ENCODE measurements at regions not wholly inside any gene's neighbourhood (a gene's known extent, or its start where the extent isn't known, plus 50 kb on each side); places are given as distances from the start of the nearest gene placed in this dataset.
"Not testable (repeated sequence)": the region's sequence is repeated elsewhere in the genome, so short reads cannot be mapped to it uniquely, and the experiment has no call there.

DNA sequence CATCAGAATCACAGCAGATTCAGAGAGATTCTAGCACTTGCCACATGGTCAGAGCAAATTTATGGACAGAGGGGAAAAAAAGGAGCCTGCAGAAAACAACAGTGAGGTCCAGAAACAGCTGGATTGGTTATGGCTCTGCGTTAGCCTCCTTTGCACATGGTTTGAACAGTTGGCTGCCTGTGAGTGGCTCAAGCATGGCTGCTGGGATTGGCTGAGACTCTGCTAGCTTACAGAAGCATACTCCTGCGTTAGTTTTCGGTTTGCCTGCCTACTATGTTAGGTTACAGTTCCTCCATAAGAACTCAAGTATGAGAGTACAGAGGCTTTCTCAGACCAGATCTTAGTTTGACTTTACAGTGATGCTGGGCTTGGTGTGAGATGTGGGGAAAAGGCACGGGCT is 80.7 kb upstream of the WDR11 start:
- Mint-ChIP-seq H3K27ac (no peak overlapping the region), H3K36me3 (no peaks in the 10 kb centered on the region), H3K9me3 (no peaks in the 10 kb centered on the region), H3K27me3 (no peaks in the 10 kb centered on the region), H3K4me1 (ENCODE audit: low read depth) (no peaks in the 10 kb centered on the region), H3K4me3 (no peak overlapping the region)
- DNase-seq = no peak
- intact Hi-C loops (cut with micrococcal nuclease) = no loop called here
- ChIA-PET POLR2A (no interaction called here), CTCF (no interaction called here)

DNA sequence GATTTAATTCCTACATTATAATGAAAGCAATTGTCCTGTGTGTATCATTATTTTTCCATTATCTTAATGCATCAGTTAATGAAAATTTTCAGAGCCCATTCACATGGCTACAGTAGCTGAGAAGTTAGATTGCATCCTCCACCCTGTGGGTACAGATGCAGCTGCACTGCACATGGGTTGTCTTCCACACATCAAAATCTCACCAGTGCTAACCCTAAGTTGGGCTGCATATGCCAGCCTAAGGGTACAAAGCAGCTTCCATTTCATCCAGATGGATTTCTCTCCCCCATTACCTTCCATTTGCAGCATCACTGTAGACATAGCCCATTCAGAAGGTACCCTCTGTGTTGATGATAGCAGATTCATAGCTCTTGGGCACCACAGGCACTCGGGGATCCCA is 74.7 kb upstream of the WDR11 start:
- no peaks in the 10 kb centered on the region for H3K36me3 Mint-ChIP-seq
- no peaks in the 10 kb centered on the region for H3K9me3 Mint-ChIP-seq
- DNase-seq = no peak
- H3K4me1 Mint-ChIP-seq (ENCODE audit: low read depth) = no peaks in the 10 kb centered on the region
- no peak overlapping the region for H3K27ac Mint-ChIP-seq
- no peak overlapping the region for H3K4me3 Mint-ChIP-seq
- ChIA-PET POLR2A (no interaction called here), CTCF (no interaction called here)
- intact Hi-C loops (cut with micrococcal nuclease) = no loop called here
- H3K27me3 Mint-ChIP-seq = no peaks in the 10 kb centered on the region

DNA sequence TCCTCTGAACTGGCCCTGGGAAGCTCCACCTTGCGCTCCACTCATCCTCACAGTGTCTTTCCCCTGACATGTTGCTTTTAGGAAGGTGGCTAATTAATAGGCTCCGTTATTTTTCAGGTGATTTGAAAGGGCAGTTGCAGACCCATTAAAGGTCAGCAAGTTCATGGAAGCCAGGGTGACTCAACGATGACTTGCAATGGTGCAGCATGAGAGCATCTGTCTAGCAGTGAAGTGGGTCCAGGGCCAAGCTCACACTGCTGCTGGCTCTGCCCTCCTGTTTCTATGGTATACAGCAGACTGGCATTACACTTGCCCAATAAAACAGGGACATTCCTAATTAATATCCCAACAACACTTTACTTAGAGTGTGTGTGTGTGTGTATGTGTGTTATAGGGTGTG is 68.8 kb upstream of the WDR11 start:
- no peak overlapping the region for H3K27ac Mint-ChIP-seq
- CTCF ChIA-PET = no interaction called here
- H3K9me3 Mint-ChIP-seq = no peaks in the 10 kb centered on the region
- intact Hi-C loops (cut with micrococcal nuclease) = no loop called here
- no peaks in the 10 kb centered on the region for H3K36me3 Mint-ChIP-seq
- POLR2A ChIA-PET = no interaction called here
- H3K4me1 Mint-ChIP-seq (ENCODE audit: low read depth) = no peaks in the 10 kb centered on the region
- H3K27me3 Mint-ChIP-seq = no peaks in the 10 kb centered on the region
- DNase-seq = no peak
- no peak overlapping the region for H3K4me3 Mint-ChIP-seq

DNA sequence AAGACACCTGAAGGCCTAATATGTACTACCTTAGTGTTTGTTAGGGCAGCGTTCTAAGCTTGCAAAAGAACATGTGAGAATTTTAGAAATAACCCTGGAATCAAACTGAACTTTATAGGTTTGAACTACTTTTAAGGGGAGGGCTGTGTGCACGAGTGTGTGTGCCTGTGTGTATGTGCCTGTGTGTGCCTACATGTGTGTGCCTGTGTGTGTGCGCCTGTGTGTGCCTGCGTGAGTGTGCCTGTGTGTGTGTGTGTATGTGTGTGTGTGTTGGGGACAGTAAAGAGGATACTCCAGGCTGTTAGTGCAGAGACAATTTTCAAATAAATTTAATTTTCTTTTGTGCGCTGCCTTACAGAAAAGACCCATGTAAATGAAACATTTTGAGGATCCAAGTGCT is 68.1 kb upstream of the WDR11 start:
- Mint-ChIP-seq H3K27ac (no peak overlapping the region), H3K36me3 (no peaks in the 10 kb centered on the region), H3K4me1 (ENCODE audit: low read depth) (no peaks in the 10 kb centered on the region), H3K4me3 (no peak overlapping the region), H3K27me3 (no peaks in the 10 kb centered on the region), H3K9me3 (no peaks in the 10 kb centered on the region)
- ChIA-PET POLR2A (no interaction called here), CTCF (no interaction called here)
- DNase-seq = no peak
- intact Hi-C loops (cut with micrococcal nuclease) = no loop called here

DNA sequence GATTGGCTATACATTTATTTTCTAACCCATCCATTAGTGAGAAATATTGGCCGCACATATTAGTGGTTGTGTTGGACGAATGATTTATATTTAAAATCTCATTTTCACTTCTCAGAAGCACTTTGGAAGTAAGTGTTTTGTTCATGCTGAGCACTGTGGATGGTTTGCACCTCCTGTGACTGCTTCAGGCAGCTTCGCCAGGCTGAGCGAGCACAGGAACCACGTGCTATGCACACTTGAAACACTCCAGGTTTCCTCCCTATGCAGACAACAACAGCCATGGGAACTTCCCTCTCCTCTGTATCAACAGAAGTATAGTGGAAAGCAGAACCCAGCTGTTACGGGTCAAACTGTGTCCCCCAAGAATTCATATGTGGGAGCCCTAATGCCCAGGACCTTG is 67.3 kb upstream of the WDR11 start:
- H3K27ac Mint-ChIP-seq = no peak overlapping the region
- H3K27me3 Mint-ChIP-seq = no peaks in the 10 kb centered on the region
- intact Hi-C loops (cut with micrococcal nuclease) = no loop called here
- H3K36me3 Mint-ChIP-seq = no peaks in the 10 kb centered on the region
- no peaks in the 10 kb centered on the region for H3K4me1 Mint-ChIP-seq (ENCODE audit: low read depth)
- POLR2A ChIA-PET = no interaction called here
- CTCF ChIA-PET = no interaction called here
- no peak for DNase-seq
- no peaks in the 10 kb centered on the region for H3K9me3 Mint-ChIP-seq
- H3K4me3 Mint-ChIP-seq = no peak overlapping the region

DNA sequence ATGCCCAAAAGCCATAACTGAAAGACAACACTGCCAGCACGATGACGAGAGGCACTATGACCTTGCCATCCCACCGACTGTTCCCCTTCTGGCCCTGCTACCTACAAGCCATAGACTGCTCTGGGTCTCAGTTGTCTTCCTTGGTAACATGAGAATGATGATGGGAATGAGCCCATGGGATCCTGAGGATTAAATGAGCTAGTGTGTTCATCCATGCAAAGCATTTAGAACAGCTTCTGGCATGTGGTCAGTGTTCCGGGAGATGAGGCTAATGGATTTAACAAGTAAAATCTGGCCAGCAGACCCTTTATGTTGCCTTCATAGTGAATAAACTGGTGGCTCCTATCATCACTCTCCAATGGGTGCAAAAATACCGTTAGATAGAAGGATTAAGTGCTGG is 62.4 kb upstream of the WDR11 start:
- Mint-ChIP-seq H3K27ac (no peak overlapping the region), H3K9me3 (no peaks in the 10 kb centered on the region), H3K36me3 (no peaks in the 10 kb centered on the region), H3K4me3 (no peak overlapping the region), H3K4me1 (ENCODE audit: low read depth) (no peaks in the 10 kb centered on the region), H3K27me3 (peaks cover 2% of the 10 kb centered on the region)
- ChIA-PET POLR2A (no interaction called here), CTCF (no interaction called here)
- DNase-seq = no peak
- intact Hi-C loops (cut with micrococcal nuclease) = no loop called here

DNA sequence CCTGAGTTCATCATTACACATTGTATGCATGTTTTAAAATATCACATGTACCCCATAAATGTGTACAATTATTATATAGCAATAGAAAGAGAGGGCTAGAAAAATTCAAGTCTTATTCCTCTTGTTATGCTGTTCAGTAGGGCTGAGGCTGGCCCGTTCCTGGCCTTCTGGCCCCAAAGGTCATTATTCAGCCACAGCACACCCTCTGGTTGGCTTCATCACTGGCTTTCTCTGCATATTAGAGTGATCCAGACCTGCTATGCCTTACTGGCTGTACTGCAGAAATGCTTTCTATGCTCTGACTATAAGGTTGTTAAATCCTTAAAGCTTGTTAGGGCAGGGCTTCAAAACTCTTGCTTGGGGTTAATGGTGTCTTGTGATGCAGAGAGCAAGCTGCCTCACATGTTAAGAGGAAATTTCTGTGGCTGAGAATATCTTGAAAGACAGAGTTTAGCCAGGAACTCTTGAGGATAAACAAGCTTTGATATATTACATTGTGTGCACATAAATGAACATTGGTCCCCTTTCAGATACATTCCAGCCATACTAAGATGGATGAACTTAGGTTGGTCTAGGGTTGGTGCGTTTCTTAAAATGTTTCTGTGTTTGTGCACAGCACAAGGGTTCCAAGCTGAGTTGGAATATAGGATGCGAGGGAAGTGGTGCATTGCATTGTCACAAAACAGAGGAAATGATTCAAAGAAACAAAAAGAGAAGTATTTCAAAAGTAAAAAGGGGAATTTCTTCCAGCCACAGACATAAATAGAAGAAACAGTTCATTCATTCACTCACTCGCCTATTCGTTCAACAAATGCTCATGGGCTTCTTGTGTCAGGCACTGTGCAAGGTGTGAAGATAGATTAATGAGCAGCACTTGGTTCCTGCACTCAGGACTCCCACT is 61.6 kb upstream of the WDR11 start:
- no peak for DNase-seq
- POLR2A ChIA-PET = no interaction called here
- intact Hi-C loops (cut with micrococcal nuclease) = no loop called here
- H3K4me3 Mint-ChIP-seq = no peak overlapping the region
- no peak overlapping the region for H3K27ac Mint-ChIP-seq
- no peaks in the 10 kb centered on the region for H3K4me1 Mint-ChIP-seq (ENCODE audit: low read depth)
- peaks cover 2% of the 10 kb centered on the region for H3K27me3 Mint-ChIP-seq
- no peaks in the 10 kb centered on the region for H3K36me3 Mint-ChIP-seq
- CTCF ChIA-PET = no interaction called here
- H3K9me3 Mint-ChIP-seq = no peaks in the 10 kb centered on the region

DNA sequence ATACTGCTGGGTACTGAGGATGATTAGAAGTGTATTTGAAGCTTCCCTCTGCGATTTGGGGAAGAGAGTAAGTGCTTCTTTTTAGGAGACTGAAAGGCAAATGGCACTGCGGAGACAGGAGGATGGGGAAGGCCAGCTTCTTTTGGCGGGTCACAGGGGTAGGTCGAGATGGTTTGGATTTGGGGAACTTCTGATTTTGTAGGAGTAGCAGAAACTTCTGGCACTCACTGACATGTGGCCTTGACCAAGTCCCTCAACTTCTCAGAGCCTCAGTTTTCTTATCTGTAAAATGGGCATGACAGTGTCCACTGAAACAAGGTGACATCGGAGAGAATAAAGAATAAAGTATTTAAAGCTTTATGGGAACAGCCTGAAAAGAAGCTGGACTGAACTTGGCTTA is 59.8 kb upstream of the WDR11 start:
- intact Hi-C loops (cut with micrococcal nuclease) = no loop called here
- Mint-ChIP-seq H3K9me3 (no peaks in the 10 kb centered on the region), H3K27ac (no peak overlapping the region), H3K4me3 (no peak overlapping the region), H3K4me1 (ENCODE audit: low read depth) (no peaks in the 10 kb centered on the region), H3K36me3 (no peaks in the 10 kb centered on the region), H3K27me3 (peaks cover 2% of the 10 kb centered on the region)
- ChIA-PET POLR2A (no interaction called here), CTCF (no interaction called here)
- DNase-seq = no peak

DNA sequence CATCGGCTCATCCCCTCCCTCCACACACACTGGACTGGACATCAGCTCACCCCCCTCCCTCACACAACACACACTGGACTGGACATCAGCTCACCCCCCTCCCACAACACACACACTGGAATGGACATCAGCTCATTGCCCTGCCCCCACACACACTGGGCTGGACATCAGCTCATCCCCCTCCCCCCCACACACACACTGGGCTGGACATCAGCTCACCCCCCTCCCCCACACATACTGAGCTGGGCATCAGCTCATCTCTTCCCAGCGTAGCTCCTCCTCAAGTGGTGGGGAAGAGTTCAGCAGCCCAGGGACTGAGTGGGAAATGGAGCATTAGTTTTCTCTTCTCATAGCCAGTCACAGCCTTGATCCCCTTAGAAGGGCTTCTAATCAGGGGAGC is 58.1 kb upstream of the WDR11 start:
- intact Hi-C loops (cut with micrococcal nuclease) = no loop called here
- CTCF ChIA-PET = no interaction called here
- Mint-ChIP-seq H3K9me3 (no peaks in the 10 kb centered on the region), H3K27me3 (peaks cover 2% of the 10 kb centered on the region), H3K4me1 (ENCODE audit: low read depth) (no peaks in the 10 kb centered on the region), H3K36me3 (no peaks in the 10 kb centered on the region), H3K27ac (no peak overlapping the region), H3K4me3 (no peak overlapping the region)
- POLR2A ChIA-PET = no interaction called here
- DNase-seq = no peak

DNA sequence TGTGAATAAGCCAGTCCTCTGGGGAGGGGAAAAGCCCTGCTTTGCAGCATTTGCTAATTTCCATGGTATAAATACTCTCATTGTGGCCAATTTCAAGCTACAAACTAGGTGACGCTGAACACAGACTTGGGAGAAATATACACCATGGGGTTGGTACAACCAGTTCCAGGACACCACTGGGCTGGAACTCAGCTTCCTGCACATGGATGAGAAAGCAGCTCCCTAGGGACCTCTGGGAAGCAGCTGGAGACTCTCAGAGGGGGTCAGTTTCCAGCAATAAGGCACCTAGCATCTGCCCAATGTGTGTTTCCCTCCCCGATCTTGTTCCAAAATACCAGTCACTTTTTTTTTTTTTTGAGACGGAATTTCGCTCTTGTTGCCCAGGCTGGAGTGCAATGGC is 56.8 kb upstream of the WDR11 start:
- H3K27me3 Mint-ChIP-seq = peaks cover 2% of the 10 kb centered on the region
- H3K36me3 Mint-ChIP-seq = no peaks in the 10 kb centered on the region

DNA sequence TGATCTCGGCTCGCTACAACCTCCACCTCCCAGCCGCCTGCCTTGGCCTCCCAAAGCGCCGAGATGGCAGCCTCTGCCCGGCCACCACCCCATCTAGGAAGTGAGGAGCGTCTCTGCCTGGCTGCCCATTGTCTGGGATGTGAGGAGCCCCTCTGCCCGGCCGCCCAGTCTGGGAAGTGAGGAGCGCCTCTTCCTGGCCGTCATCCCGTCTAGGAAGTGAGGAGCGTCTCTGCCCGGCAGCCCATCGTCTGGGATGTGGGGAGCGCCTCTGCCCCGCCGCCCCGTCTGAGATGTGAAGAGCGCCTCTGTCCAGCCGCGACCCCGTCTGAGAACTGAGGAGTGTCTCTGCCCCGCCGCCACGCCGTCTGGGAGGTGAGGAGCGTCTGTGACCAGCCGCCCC is 52.9 kb upstream of the WDR11 start:
- H3K27me3 Mint-ChIP-seq; H3K4me1 Mint-ChIP-seq (ENCODE audit: low read depth); H3K36me3 Mint-ChIP-seq; H3K27ac Mint-ChIP-seq; DNase-seq; H3K4me3 Mint-ChIP-seq; intact Hi-C loops (cut with micrococcal nuclease); H3K9me3 Mint-ChIP-seq; CTCF ChIA-PET; POLR2A ChIA-PET: not testable (repeated sequence)

More for the DNA sequence above, 56.8 kb upstream of the WDR11 start:
- CTCF ChIA-PET = no interaction called here
- Mint-ChIP-seq H3K27ac (no peak overlapping the region), H3K9me3 (no peaks in the 10 kb centered on the region), H3K4me1 (ENCODE audit: low read depth) (no peaks in the 10 kb centered on the region), H3K4me3 (no peak overlapping the region)
- intact Hi-C loops (cut with micrococcal nuclease) = no loop called here
- DNase-seq = no peak
- POLR2A ChIA-PET = no interaction called here

DNA sequence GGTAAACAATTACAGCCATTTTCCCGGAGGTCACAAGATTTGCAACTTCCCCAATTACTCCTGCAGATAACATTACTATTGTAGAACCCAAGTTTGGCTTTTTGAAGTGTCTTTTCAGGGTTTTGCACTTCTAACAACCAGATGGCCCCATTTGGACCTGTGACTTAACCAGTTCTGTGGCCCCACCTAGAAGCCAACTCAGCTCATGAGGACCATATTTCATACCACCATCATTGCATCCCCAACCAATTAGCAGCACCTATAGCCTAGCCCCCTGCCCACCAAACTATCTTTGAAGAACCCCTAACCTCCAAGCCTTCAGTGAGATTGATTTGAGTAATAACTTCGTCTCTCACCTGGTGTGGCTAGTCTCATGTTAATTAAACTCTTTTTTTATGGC is 51.3 kb upstream of the WDR11 start:
- POLR2A ChIA-PET = no interaction called here
- no peaks in the 10 kb centered on the region for H3K36me3 Mint-ChIP-seq
- CTCF ChIA-PET = no interaction called here

DNA sequence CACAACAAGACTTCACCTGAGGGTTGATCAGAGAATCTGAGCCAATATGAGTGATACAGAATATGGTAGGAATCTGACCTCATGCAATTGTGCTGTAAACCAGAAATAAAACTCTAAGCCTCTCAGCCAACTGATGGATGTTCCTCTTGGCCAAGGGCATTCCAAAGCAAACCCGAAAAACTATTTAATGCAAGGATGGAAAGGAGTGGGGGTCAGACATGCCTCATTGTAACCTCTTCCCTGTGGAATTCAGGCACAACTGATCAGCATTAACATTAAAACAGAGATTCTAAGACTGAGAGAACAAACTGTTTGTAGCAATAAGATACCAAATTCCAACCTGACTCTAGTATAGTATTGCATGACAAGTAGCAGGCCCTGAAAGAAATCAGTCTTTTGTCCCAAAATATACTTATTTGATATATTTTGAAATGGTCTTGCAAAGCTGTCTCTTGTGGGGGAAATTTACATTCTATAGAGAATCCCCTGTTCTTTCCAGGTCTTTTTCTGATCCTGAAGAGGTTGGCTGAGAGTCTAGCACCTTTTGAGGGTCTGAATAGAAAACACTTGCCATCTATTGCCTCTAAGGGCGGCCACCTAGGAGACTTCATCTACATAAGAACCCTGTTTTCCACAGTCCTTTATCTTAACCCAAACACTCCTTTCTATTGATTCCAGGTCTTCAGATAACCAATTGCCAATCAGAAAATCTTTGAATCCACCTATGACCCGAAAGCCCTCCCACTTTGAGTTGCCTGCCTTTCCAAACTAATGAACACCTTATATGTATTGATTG is 50.4 kb upstream of the WDR11 start:
- H3K9me3 Mint-ChIP-seq = no peaks in the 10 kb centered on the region
- no peaks in the 10 kb centered on the region for H3K4me1 Mint-ChIP-seq (ENCODE audit: low read depth)
- H3K4me3 Mint-ChIP-seq = no peak overlapping the region
- no peak for DNase-seq
- intact Hi-C loops (cut with micrococcal nuclease) = no loop called here
- POLR2A ChIA-PET = no interaction called here
- CTCF ChIA-PET = no interaction called here
- no peak overlapping the region for H3K27ac Mint-ChIP-seq
- peaks cover 8% of the 10 kb centered on the region for H3K27me3 Mint-ChIP-seq
- no peaks in the 10 kb centered on the region for H3K36me3 Mint-ChIP-seq

More for the DNA sequence above, 51.3 kb upstream of the WDR11 start:
- no peak for DNase-seq
- no peak overlapping the region for H3K27ac Mint-ChIP-seq
- H3K4me3 Mint-ChIP-seq = no peak overlapping the region
- intact Hi-C loops (cut with micrococcal nuclease) = no loop called here
- no peaks in the 10 kb centered on the region for H3K9me3 Mint-ChIP-seq
- H3K27me3 Mint-ChIP-seq = peaks cover 8% of the 10 kb centered on the region
- H3K4me1 Mint-ChIP-seq (ENCODE audit: low read depth) = no peaks in the 10 kb centered on the region
